Cardiac fibroblast (primary cell): ENCODE measurements at regions not wholly inside any gene's neighbourhood (a gene's known extent, or its start where the extent isn't known, plus 50 kb on each side); places are given as distances from the start of the nearest gene placed in this dataset.

Experiments used
- DNase-seq, 2 donors: peaks; one replicate each; pipeline versions ENCODE4 v3.0.0 to v3.0.0-alpha.2; 2010; ENCODE audit warnings: low read depth in 2 of 2
- H3K4me3 ChIP-seq, 2 donors: replicated peaks in 1 of 2; 1 replicate in 1 of 2; 2 replicates in 1 of 2; pipeline ENCODE4 v1.5.1; 2011; ENCODE audit warnings: low read depth in 2 of 2, low read length in 2 of 2, mild to moderate bottlenecking in 2 of 2, moderate library complexity in 1 of 2
- TF ChIP-seq, protein P1 (sequence below): IDR thresholded peaks from one replicate; pipeline ENCODE4 v1.5.1; 2011; ENCODE audit warnings: low read depth, mild to moderate bottlenecking, low read length, inconsistent platforms

DNA sequence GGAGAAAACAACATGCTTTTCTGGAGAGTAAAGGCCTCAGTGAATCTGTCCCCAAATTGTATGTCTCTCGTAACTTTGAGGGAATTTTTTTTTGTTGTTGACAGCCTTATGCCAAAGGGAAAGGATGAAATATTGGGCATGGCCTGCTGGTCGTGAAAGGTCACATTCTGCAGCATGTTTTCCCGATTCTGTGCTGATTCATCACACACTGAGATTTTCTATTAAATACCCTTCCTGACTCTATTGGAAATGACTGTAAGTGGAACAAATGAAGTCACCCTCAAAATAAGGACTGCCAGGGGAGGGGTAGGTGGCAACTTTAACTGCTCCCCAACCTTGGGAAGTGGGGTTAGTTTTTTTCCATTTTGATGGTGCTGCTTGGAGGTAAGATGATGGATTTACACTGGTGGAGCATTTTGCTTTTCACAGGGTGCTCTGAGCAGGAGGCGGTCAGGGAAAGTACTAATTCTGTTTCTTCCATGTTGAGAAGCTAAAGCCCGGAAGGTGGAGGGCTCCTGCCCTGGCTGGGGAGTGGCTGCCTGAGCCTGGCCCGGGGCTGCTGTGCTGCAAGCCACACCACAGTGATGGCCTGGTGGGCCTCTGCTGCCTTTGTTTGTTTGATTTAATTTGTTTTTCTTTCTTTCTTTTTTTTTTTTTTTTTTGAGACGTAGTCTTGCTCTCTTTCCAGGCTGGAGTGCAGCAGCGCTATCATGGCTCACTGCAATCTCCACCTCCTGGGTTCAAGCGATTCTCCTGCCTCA is 116.8 kb upstream of the SPATA13 start:
- TF ChIP-seq, protein P1, sequence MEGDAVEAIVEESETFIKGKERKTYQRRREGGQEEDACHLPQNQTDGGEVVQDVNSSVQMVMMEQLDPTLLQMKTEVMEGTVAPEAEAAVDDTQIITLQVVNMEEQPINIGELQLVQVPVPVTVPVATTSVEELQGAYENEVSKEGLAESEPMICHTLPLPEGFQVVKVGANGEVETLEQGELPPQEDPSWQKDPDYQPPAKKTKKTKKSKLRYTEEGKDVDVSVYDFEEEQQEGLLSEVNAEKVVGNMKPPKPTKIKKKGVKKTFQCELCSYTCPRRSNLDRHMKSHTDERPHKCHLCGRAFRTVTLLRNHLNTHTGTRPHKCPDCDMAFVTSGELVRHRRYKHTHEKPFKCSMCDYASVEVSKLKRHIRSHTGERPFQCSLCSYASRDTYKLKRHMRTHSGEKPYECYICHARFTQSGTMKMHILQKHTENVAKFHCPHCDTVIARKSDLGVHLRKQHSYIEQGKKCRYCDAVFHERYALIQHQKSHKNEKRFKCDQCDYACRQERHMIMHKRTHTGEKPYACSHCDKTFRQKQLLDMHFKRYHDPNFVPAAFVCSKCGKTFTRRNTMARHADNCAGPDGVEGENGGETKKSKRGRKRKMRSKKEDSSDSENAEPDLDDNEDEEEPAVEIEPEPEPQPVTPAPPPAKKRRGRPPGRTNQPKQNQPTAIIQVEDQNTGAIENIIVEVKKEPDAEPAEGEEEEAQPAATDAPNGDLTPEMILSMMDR, result no peak
- no peak overlapping the region for H3K4me3 ChIP-seq
- no peak for DNase-seq

GRCh38 chr13:24045597-24045996 is 114.9 kb upstream of the SPATA13 start:
- no peak for DNase-seq
- TF ChIP-seq, protein P1, result no peak
- H3K4me3 ChIP-seq, result no peak overlapping the region

- TF ChIP-seq, protein P1, result no peak
- peak; percentile 60 to 75 for DNase-seq
- H3K4me3 ChIP-seq, result no peak overlapping the region
Measured at GRCh38 chr13:24050292-24050711, 110.2 kb upstream of the SPATA13 start.

DNA sequence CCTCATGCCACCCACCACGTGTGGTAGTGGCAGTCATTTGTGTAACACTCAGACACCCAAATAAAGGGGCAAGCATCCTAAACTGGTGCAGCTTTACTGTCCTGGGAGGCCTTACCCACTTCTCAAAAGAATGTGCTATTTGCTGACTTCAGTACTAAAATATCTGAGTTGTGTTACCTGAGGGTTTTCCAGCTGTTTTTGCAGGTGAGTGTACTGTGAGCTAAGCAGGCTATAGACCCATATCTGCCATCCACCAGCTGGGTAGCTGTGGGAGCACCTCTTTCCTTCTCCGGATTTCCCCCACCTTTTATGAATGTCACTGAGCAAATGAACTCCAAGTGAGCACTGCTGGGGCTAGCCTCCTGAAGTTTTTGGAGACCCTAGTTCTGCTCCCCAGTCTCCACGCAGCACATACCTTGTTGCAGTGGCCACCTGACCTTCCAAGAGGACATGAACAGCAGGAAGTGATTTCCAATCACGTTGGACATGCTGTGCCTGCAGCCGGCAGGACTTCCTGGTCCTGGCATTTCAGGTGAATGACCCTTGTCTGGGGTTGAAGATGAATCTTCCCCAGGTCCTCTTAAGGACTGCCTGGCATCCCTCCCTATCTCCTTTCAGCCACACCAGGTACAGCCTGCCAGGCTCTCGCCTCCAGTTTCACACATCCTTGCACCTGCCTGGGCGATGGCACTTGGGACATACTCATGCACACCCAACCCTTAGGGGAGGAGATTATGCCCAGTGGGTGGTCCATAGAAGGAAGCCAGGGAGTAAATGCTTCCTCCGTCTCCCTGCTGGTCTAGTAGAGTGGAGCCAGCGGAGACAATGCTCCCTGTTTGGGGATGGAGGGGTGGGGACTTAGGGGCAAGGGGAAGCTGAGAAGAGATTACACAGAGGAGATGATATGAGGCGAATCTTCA is 109.5 kb upstream of the SPATA13 start:
- H3K4me3 ChIP-seq, result no peak overlapping the region
- TF ChIP-seq, protein P1, result no peak
- no peak for DNase-seq

DNA sequence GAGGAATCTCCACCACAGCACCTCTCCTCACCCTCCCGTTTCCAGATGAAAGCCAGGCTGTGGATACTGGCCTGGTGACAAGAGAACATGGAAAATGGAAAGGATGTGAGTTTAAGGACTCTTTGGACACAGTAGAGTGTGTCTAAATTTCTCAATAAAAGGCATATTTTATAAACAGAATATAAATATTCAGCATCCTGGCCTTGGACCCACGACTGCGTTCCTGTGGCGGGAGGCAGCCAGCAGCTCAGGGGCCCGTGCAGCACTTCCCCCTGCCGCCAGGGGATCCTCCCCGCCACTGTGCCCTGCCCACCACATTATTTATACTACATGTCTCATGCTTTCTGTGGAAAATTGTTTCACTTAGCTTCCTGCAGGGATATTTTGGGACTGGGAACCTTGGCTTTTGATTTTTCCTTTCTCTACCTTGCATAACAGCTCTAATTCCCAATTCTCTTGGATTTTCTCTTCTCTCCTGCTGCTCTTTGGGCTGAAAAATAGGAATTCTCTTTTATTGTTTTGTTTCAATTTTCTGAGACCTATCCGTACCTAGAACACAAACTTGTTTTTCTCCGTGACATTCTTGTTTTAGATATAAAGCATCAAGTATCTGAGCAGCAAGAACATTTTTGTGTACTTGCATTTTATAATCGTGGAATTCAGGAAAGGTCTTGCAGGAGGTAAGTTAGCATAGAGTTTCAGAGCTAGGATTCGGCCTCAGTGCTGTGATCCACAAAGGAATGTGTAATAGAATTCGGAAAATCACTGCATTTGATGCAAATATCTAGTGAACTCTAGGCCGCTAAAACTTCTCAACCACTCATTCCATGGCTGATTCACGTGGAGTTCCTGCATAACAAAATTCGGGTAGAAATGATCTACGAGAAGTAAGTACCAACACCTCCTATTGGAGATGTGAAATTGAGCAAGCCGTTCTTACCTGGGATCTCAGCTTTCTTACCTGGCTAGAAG is 107.7 kb upstream of the SPATA13 start:
- H3K4me3 ChIP-seq, result no peak overlapping the region
- DNase-seq, result peak in 1 of 2 donors; percentile 58
- TF ChIP-seq, protein P1, result no peak

GRCh38 chr13:24053519-24054251 is 106.8 kb upstream of the SPATA13 start:
- H3K4me3 ChIP-seq, result no peak overlapping the region
- DNase-seq, result peak; percentile 70 to 75
- TF ChIP-seq, protein P1, result peak; percentile 75
